Mononuclear cell (primary cell): ENCODE measurements at regions not wholly inside any gene's neighbourhood (a gene's known extent, or its start where the extent isn't known, plus 50 kb on each side); places are given as distances from the start of the nearest gene placed in this dataset.
"Not testable (repeated sequence)": the region's sequence is repeated elsewhere in the genome, so short reads cannot be mapped to it uniquely, and the experiment has no call there.

Source experiments
- H3K27me3 ChIP-seq: 2 replicates; pipeline ENCODE4 v1.6.0; 2011; ENCODE audit warnings: low read length, control low read depth; ENCODE audit not compliant: insufficient read depth
- H3K4me1 ChIP-seq: 2 replicates; pipeline ENCODE4 v1.5.1; 2011; ENCODE audit warnings: mild to moderate bottlenecking, low read length, control low read depth; ENCODE audit not compliant: insufficient read depth
- H3K4me3 ChIP-seq: 2 replicates; pipeline ENCODE4 v1.5.1; 2011; ENCODE audit warnings: mild to moderate bottlenecking, low read length, moderate library complexity
- H3K9me3 ChIP-seq: 2 replicates; pipeline ENCODE4 v1.5.1; 2011; ENCODE audit warnings: low read depth, mild to moderate bottlenecking, control low read depth, low read length

DNA sequence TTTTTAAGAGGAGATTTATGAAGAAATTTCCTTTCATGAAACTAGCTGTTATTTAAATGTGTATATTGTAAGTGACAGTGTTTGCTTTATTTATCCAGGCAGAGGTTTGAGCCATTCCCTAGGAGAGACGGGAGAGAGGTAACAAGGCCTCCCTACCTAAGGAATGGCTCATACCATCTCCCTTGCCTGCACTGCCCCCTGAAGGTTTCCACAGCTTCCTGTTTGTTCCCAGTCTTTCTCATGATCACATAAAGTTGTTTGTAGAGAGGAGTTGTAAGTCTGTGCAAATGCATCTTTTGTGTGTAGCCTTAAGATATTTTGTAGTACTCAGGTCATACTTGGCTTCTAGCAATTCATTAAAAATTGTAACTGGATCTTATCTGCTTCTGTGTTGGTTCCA is 1504.5 kb upstream of the PCDH10 start:
- no peaks in the 10 kb centered on the region for H3K27me3 ChIP-seq
- no peaks in the 10 kb centered on the region for H3K9me3 ChIP-seq
- H3K4me3 ChIP-seq, result no peak overlapping the region
- H3K4me1 ChIP-seq, result no peaks in the 10 kb centered on the region

DNA sequence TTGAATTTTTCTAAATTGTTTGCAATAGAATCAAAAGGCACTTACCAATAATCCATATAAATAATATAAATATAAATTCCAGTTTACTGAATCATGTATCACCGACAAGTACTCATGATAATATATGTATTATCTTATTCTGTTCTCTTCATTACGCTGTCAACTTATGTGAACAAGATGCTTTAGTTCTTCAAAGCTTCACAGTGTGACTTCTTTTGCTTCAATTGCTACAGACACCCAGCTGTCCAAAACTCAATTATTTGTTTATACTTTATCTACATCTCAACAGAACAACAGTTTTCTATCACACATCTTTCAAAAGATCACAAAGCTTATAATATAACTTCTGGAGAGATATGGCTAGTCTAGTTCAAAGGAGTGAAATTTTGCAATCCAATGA is 1499.9 kb upstream of the PCDH10 start:
- no peaks in the 10 kb centered on the region for H3K27me3 ChIP-seq
- H3K4me3 ChIP-seq, result no peak overlapping the region

DNA sequence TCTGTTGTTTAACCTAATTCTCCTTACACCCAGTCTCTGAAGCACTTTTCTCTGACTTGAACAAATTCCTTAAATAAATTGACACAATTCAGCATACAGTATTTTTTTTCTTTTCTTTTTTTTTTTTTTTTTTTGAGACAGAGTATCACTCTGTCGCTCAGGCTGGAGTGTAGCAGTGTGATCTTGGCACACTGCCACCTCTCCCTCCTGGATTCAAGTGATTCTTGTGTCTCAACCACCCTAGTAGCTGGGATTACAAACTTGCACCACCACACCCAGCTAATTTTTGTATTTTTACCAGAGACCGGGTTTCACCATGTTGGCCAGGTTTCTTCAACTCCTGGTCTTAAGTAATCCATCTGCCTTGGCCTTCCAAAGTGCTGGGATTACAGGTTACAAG is 1498.1 kb upstream of the PCDH10 start:
- Histone ChIP-seq H3K27me3 (no peaks in the 10 kb centered on the region), H3K9me3 (no peaks in the 10 kb centered on the region), H3K4me1 (no peaks in the 10 kb centered on the region), H3K4me3 (no peak overlapping the region)

More for the DNA sequence above, 1499.9 kb upstream of the PCDH10 start:
- Histone ChIP-seq H3K9me3 (no peaks in the 10 kb centered on the region), H3K4me1 (no peaks in the 10 kb centered on the region)

DNA sequence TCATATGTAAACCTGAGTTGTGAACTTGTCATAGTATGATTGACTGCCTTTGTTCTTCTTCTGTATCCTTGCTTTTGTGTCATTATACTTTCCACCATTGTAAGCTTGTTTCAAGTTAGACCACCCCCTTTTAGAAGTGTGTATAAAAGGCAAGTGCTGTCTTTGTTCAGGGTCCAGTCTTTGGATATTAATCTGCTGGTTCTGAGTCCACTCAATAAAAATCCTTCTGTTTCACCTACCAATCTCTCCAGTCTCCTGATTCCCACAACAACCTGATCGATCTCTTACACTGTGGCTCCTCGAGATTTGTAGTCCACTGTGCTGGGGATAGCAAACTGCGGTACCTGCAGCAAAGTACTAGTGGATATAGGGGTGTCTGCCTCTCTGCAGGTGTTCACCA is 1465.8 kb upstream of the PCDH10 start:
- H3K27me3 ChIP-seq, H3K4me3 ChIP-seq, H3K4me1 ChIP-seq, H3K9me3 ChIP-seq: not testable (repeated sequence)

DNA sequence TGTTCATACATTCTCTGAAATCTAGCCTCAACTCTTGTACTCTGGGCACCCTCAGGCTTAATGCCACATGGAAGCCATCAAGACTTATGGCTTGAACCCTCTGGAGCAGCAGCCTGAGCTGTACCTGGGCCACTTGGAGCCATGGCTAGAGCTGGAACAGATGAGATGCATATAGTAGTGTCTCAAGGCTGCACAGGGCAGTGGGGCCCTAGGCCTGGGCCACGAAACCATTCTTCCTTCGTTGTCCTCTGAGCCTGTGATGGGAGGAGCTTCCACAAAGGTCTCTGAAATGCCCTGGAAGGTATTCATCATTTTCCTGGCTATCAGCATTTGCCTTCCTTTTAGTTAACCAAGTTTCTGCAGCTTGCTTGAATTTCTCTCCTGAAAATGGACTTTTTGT is 1427.2 kb upstream of the PCDH10 start:
- Histone ChIP-seq H3K4me3 (no peak overlapping the region), H3K9me3 (no peaks in the 10 kb centered on the region), H3K27me3 (no peaks in the 10 kb centered on the region), H3K4me1 (no peaks in the 10 kb centered on the region)

DNA sequence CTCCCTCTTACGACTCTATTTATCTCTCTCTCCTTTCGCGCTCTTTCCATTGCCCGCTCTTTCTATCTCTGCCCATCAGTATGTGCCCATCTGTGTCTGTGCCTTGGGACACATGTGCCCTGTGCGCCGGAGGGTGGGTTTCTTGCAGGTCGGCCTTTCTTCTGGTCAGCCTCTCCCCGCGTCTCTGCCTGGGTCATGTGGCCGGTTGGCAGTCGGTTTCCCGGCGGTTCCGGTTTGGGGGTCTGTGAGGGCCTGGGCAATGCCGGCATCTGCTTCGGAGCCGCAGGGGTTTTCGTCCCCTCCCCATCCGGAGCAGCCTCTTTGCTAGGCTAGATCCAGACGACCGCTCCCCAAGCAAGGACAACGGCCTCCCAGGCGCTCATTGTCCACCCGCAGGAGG is 1426.0 kb upstream of the PCDH10 start:
- H3K27me3 ChIP-seq, H3K4me1 ChIP-seq, H3K9me3 ChIP-seq, H3K4me3 ChIP-seq: not testable (repeated sequence)

DNA sequence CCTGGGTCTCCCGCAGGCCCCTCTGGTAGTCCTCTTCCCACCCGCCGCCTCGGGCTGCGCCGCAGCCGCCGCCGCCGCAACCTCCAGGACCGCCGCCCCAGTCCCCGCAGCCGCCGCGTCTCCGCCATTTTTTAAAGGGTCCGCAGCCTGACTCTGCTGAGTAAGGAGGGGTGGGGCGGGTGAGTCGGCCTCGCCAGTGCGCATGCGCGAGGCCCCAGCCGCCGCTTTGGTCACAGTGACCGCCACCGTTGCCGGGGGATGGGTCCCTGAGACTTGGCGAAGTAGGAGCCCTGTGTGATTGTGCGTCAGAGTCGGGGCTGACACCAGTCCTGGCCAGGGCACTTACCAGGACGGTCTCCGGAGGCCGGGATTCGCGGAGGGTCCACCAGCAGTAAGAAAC is 1424.2 kb upstream of the PCDH10 start:
- H3K27me3 ChIP-seq, H3K9me3 ChIP-seq, H3K4me1 ChIP-seq: not testable (repeated sequence)
- peak overlapping the region; percentile 26 for H3K4me3 ChIP-seq

DNA sequence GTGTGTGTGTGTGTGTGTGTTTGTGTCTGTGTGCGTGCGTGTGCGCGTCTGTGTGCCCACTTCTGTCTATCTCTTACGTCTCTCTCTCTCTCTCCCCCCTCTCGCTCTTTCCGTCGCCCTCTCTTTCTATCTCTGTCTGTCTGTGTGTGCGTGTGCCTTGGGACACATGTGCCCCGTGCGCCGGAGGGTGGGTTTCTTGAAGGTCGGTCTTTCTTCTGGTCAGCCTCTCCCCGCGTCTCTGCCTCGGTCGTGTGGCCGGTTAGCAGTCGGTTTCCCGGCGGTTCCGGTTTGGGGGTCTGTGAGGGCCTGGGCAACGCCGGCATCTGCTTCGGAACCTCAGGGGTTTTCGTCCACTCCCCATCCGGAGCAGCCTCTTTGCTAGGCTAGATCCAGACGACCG is 1423.6 kb upstream of the PCDH10 start:
- H3K4me1 ChIP-seq, H3K27me3 ChIP-seq, H3K9me3 ChIP-seq, H3K4me3 ChIP-seq: not testable (repeated sequence)

DNA sequence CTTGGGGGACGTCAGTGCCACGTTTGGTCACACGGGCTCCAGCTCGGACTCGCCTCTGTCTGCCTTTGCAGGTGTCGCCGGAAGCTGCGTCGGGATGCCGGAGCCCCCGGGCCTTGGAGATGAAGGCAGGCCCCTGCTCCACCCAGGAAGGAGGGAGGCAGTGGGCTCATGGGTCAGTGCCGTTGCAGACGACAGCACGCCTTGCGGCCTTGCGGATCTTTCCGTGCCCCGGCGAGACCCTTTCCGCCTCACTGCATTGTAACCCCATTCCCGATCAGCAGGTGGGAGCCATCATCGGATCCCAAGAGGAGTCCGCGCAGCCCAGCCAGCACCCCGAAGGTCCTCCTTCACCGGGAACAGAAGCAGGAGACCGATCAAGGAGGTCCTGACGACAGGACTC is 1422.2 kb upstream of the PCDH10 start:
- not testable (repeated sequence) for H3K4me1 ChIP-seq, H3K4me3 ChIP-seq, H3K9me3 ChIP-seq, H3K27me3 ChIP-seq

DNA sequence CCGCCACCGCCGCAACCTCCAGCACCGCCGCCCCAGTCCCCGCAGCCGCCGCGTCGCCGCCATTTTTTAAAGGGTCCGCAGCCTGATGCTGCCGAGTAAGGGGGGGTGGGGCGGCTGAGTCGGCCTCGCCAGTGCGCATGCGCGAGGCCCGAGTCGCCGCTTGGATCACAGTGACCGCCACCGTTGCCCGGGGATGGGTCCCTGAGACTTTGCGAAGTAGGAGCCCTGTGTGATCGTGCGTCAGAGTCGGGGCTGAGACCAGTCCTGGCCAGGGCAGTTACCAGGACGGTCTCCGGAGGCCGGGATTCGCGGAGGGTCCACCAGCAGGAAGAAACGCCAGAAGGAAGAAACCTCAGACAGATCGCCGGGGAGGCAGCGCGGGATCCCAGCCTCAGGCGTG is 1421.7 kb upstream of the PCDH10 start:
- H3K27me3 ChIP-seq, H3K4me1 ChIP-seq, H3K4me3 ChIP-seq, H3K9me3 ChIP-seq: not testable (repeated sequence)

DNA sequence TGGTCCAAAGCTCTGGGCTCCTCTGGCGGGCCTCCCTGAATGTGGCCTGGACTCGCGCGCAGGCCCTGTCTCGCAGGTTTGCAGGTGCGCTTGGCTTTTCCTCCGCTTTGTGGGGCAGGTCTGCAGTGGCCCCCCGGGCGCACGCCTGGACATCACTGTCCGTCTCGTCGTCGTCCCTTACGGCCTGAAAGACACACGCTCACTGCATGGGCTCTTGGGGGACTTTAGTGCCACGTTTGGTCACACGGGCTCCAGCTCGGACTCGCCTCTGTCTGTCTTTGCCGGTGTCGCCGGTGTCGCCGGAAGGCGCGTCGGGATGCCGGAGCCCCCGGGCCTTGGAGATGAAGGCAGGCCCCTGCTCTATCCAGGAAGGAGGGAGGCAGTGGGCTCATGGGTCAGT is 1419.9 kb upstream of the PCDH10 start:
- not testable (repeated sequence) for H3K27me3 ChIP-seq, H3K9me3 ChIP-seq, H3K4me3 ChIP-seq, H3K4me1 ChIP-seq

DNA sequence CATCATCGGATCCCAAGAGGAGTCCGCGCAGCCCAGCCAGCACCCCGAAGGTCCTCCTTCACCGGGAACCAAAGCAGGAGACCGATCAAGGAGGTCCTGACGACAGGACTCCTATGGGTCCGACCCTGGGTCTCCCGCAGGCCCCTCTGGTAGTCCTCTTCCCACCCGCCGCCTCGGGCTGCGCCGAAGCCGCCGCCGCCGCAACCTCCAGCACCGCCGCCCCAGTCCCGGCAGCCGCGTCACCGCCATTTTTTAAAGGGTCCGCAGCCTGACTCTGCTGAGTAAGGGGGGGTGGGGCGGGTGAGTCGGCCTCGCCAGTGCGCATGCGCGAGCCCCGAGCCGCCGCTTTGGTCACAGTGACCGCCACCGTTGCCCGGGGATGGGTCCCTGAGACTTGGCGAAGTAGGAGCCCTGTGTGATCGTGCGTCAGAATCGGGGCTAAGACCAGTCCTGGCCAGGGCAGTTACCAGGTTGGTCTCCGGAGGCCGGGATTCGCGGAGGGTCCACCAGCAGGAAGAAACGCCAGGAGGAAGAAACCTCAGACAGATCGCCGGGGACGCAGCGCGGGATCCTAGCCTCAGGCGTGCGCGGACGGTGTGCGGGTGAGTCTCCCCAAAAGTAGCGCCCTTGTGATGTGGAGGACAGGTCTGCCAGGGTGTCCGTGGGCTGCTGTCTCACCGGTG is 1419.2 kb upstream of the PCDH10 start:
- not testable (repeated sequence) for H3K4me3 ChIP-seq, H3K27me3 ChIP-seq, H3K9me3 ChIP-seq, H3K4me1 ChIP-seq

DNA sequence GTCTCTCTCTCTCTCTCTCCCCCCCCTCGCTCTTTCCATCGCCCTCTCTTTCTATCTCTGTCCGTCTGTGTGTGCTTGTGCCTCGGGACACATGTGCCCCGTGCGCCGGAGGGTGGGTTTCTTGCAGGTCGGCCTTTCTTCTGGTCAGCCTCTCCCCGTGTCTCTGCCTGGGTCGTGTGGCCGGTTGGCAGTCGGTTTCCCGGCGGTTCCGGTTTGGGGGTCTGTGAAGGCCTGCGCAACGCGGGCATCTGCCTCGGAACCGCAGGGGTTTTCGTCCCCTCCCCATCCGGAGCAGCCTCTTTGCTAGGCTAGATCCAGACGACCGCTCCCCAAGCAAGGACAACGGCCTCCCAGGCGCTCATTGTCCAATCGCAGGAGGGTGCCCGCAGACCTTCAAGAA is 1418.5 kb upstream of the PCDH10 start:
- H3K4me3 ChIP-seq, H3K9me3 ChIP-seq, H3K4me1 ChIP-seq, H3K27me3 ChIP-seq: not testable (repeated sequence)

DNA sequence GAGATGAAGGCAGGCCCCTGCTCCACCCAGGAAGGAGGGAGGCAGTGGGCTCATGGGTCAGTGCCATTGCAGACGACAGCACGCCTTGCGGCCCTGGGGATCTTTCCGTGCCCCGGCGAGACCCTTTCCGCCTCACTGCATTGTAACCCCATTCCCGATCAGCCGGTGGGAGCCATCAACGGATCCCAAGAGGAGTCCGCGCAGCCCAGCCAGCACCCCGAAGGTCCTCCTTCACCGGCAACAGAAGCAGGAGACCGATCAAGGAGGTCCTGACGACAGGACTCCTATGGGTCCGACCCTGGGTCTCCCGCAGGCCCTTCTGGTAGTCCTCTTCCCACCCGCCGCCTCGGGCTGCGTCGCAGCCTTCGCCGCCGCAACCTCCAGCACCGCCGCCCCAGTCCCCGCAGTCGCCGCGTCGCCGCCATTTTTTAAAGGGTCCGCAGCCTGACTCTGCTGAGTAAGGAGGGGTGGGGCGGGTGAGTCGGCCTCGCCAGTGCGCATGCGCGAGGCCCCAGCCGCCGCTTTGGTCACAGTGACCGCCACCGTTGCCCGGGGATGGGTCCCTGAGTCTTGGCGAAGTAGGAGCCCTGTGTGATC is 1417.0 kb upstream of the PCDH10 start:
- H3K4me3 ChIP-seq, H3K4me1 ChIP-seq, H3K9me3 ChIP-seq, H3K27me3 ChIP-seq: not testable (repeated sequence)

DNA sequence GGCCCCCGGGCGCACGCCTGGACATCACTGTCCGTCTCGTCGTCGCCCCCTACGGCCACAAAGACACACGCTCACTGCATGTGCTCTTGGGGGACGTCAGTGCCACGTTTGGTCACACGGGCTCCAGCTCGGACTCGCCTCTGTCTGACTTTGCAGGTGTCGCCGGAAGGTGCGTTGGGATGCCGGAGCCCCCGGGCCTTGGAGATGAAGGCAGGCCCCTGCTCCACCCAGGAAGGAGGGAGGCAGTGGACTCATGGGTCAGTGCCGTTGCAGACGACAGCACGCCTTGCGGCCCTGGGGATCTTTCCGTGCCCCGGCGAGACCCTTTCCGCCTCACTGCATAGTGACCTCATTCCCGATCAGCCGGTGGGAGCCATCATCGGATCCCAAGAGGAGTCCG is 1414.8 kb upstream of the PCDH10 start:
- not testable (repeated sequence) for H3K4me1 ChIP-seq, H3K9me3 ChIP-seq, H3K4me3 ChIP-seq, H3K27me3 ChIP-seq

DNA sequence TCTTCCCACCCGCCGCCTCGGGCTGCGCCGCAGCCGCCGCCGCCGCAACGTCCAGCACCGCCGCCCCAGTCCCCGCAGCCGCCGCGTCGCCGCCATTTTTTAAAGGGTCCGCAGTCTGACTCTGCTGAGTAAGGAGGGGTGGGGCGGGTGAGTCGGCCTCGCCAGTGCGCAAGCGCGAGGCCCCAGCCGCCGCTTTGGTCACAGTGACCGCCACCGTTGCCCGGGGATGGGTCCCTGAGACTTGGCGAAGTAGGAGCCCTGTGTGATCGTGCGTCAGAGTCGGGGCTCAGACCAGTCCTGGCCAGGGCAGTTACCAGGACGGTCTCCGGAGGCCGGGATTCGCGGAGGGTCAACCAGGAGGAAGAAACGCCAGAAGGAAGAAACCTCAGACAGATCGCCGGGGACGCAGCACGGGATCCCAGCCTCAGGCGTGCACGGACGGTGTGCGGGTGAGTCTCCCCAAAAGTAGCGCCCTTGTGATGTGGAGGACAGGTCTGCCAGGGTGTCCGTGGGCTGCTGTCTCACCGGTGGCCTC is 1414.2 kb upstream of the PCDH10 start:
- not testable (repeated sequence) for H3K9me3 ChIP-seq, H3K4me1 ChIP-seq, H3K4me3 ChIP-seq, H3K27me3 ChIP-seq
